ENCODE measurements at regions not wholly inside any gene's neighbourhood (a gene's known extent, or its start where the extent isn't known, plus 50 kb on each side); places are given as distances from the start of the nearest gene placed in this dataset.

GRCh38 chr7:114140561-114140960 lies 221.8 kb upstream of the PPP1R3A start:
- Histone ChIP-seq H3K9ac (ENCODE audit: insufficient read depth, low read depth, low read length) (no peak overlapping the region), H3K4me2 (ENCODE audit: low read depth, low read length) (no peak overlapping the region), H3K9me3 (ENCODE audit: low read length) (no peaks in the 10 kb centered on the region), H2AFZ (ENCODE audit: low read length) (no peak overlapping the region), H3K27ac (ENCODE audit: extremely low read length, insufficient read depth, low read length) (no peak overlapping the region), H3K4me1 (ENCODE audit: insufficient read depth, low read length) (no peaks in the 10 kb centered on the region), H4K20me1 (ENCODE audit: insufficient read depth, low read length) (no peaks in the 10 kb centered on the region), H3K36me3 (replicated peaks in 1 of 2; ENCODE audit: control insufficient read depth in 1 of 2, insufficient read depth in 2 of 2, low read length in 2 of 2) (no peaks in the 10 kb centered on the region), H3K27me3 (ENCODE audit: control insufficient read depth in 1 of 2, insufficient read depth in 2 of 2, low read length in 2 of 2) (no peaks in the 10 kb centered on the region), H3K4me3 (replicated peaks in 1 of 3; ENCODE audit: insufficient read depth in 1 of 3, low read depth in 2 of 3, low read length in 3 of 3) (no peak overlapping the region), H3K79me2 (ENCODE audit: insufficient read depth, low read length) (no peaks in the 10 kb centered on the region)
- in situ Hi-C loops (cut with HindIII; ENCODE audit: extremely low pct_ligation_motif_present, low pct_unique_long_range_greater_than_20kb), result no loop called here
- FAIRE-seq (no peak), DNase-seq (ENCODE audit: low spot score) (no peak), ATAC-seq (no peak)
- ChIA-PET CTCF (ENCODE audit: low intra/inter-chr PET ratio, low total read pairs) (no interaction called here), POLR2A (no interaction called here)
- TF ChIP-seq LCORL (IDR thresholded peaks at IDR 0.05) (no peak), LCORL (CRISPR knock-in tag; IDR thresholded peaks at IDR 0.05) (no peak), ZBTB7B (CRISPR knock-in tag; IDR thresholded peaks at IDR 0.05) (no peak), PHF8 (CRISPR knock-in tag; IDR thresholded peaks at IDR 0.05) (no peak), TBX2 (CRISPR knock-in tag; IDR thresholded peaks at IDR 0.05; ENCODE audit: borderline replicate concordance) (no peak), NR2C2 (CRISPR knock-in tag; IDR thresholded peaks at IDR 0.05; ENCODE audit: borderline replicate concordance) (no peak), AKAP8 (CRISPR knock-in tag; IDR thresholded peaks at IDR 0.05) (no peak), ZBED4 (CRISPR knock-in tag; IDR thresholded peaks at IDR 0.05; ENCODE audit: borderline replicate concordance) (no peak), HNRNPL (IDR thresholded peaks at IDR 0.05; ENCODE audit: low read depth, low read length) (no peak)
- TF ChIP-seq, protein P1, sequence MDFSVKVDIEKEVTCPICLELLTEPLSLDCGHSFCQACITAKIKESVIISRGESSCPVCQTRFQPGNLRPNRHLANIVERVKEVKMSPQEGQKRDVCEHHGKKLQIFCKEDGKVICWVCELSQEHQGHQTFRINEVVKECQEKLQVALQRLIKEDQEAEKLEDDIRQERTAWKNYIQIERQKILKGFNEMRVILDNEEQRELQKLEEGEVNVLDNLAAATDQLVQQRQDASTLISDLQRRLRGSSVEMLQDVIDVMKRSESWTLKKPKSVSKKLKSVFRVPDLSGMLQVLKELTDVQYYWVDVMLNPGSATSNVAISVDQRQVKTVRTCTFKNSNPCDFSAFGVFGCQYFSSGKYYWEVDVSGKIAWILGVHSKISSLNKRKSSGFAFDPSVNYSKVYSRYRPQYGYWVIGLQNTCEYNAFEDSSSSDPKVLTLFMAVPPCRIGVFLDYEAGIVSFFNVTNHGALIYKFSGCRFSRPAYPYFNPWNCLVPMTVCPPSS (IDR thresholded peaks at IDR 0.05), result no peak
- TF ChIP-seq, protein P2, sequence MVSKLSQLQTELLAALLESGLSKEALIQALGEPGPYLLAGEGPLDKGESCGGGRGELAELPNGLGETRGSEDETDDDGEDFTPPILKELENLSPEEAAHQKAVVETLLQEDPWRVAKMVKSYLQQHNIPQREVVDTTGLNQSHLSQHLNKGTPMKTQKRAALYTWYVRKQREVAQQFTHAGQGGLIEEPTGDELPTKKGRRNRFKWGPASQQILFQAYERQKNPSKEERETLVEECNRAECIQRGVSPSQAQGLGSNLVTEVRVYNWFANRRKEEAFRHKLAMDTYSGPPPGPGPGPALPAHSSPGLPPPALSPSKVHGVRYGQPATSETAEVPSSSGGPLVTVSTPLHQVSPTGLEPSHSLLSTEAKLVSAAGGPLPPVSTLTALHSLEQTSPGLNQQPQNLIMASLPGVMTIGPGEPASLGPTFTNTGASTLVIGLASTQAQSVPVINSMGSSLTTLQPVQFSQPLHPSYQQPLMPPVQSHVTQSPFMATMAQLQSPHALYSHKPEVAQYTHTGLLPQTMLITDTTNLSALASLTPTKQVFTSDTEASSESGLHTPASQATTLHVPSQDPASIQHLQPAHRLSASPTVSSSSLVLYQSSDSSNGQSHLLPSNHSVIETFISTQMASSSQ (IDR thresholded peaks at IDR 0.05; ENCODE audit: low read depth), result no peak
- TF ChIP-seq, protein P2 (CRISPR knock-in tag; IDR thresholded peaks at IDR 0.05; ENCODE audit: borderline replicate concordance), result no peak
- WGBS (ENCODE audit: low lambda C conversion rate), result 0% methylated on average over 1 of the region's 1 CpG
- no TSS peak for BruUV-seq (replicated peaks)
- intact Hi-C loops (cut with micrococcal nuclease; ENCODE audit: unreplicated experiment), result no loop called here
